IPS-NIHi7 (cell line): ENCODE measurements at regions not wholly inside any gene's neighbourhood (a gene's known extent, or its start where the extent isn't known, plus 50 kb on each side); places are given as distances from the start of the nearest gene placed in this dataset.
A peak's percentile ranks its signal among the peaks of the same experiment; 100 is the strongest.

ENCODE experiments used
- DNase-seq: peaks from one replicate; pipeline ENCODE4 v3.0.0; 2012; ENCODE audit warnings: mixed read lengths; ENCODE audit errors: extremely low spot score

- DNase-seq, result no peak
These were observed 260.8 kb upstream of the NCAM2 start for GRCh38 chr21:20737227-20737913.

GRCh38 chr21:20739421-20739820 is 258.8 kb upstream of the NCAM2 start:
- peak; percentile 64 for DNase-seq

- DNase-seq, result no peak
These were observed 256.8 kb upstream of the NCAM2 start for GRCh38 chr21:20741445-20741844.

- no peak for DNase-seq
These were observed 238.0 kb upstream of the NCAM2 start for GRCh38 chr21:20760221-20760620.

GRCh38 chr21:20774737-20775136 is 223.5 kb upstream of the NCAM2 start:
- DNase-seq, result no peak

- DNase-seq, result no peak
These were observed 218.9 kb upstream of the NCAM2 start for GRCh38 chr21:20779321-20779720.

- no peak for DNase-seq
These were observed 214.6 kb upstream of the NCAM2 start for GRCh38 chr21:20783611-20784010.

- DNase-seq, result peak; percentile 28
These were observed 208.3 kb upstream of the NCAM2 start for GRCh38 chr21:20789729-20790500.

- DNase-seq, result no peak
These were observed 198.1 kb upstream of the NCAM2 start for GRCh38 chr21:20800106-20800505.

GRCh38 chr21:20802201-20802600 is 196.0 kb upstream of the NCAM2 start:
- no peak for DNase-seq

- no peak for DNase-seq
These were observed 195.5 kb upstream of the NCAM2 start for GRCh38 chr21:20802631-20803260.

GRCh38 chr21:20811702-20812101 is 186.5 kb upstream of the NCAM2 start:
- DNase-seq, result no peak

GRCh38 chr21:20814090-20814489 is 184.1 kb upstream of the NCAM2 start:
- no peak for DNase-seq

- DNase-seq, result peak; percentile 16
These were observed 175.5 kb upstream of the NCAM2 start for GRCh38 chr21:20822666-20823065.

GRCh38 chr21:20852866-20853265 is 145.3 kb upstream of the NCAM2 start:
- no peak for DNase-seq

- DNase-seq, result no peak
These were observed 141.3 kb upstream of the NCAM2 start for GRCh38 chr21:20856926-20857325.

GRCh38 chr21:20874202-20874601 is 124.0 kb upstream of the NCAM2 start:
- DNase-seq, result no peak

GRCh38 chr21:20875742-20876141 is 122.5 kb upstream of the NCAM2 start:
- DNase-seq, result no peak

- DNase-seq, result no peak
These were observed 120.2 kb upstream of the NCAM2 start for GRCh38 chr21:20877976-20878375.

- DNase-seq, result peak; percentile 55
These were observed 115.5 kb upstream of the NCAM2 start for GRCh38 chr21:20882462-20883407.

- DNase-seq, result no peak
These were observed 114.8 kb upstream of the NCAM2 start for GRCh38 chr21:20883408-20883800.

GRCh38 chr21:20902511-20902910 is 95.7 kb upstream of the NCAM2 start:
- no peak for DNase-seq
